Astrocyte (in vitro differentiated cells and primary cell): ENCODE measurements at regions not wholly inside any gene's neighbourhood (a gene's known extent, or its start where the extent isn't known, plus 50 kb on each side); places are given as distances from the start of the nearest gene placed in this dataset.

Source experiments
- DNase-seq: peaks from one replicate; pipeline ENCODE4 v3.0.0-alpha.2; 2010; ENCODE audit warnings: low read depth
- FAIRE-seq: peaks from 2 replicates; lab custom pipeline; 2011; peaks lifted over from hg19 to GRCh38; lab: Jason Lieb, UNC
- H2AFZ ChIP-seq: 2 replicates; pipeline ENCODE4 v1.6.0; 2012; ENCODE audit warnings: low read depth, low read length, inconsistent platforms
- H3K27ac ChIP-seq: 2 replicates; pipeline ENCODE4 v1.5.1; 2011; ENCODE audit warnings: low read depth, low read length, inconsistent platforms
- H3K27me3 ChIP-seq: 2 replicates; pipeline ENCODE4 v1.6.0; 2011; ENCODE audit warnings: low read length, inconsistent platforms; ENCODE audit not compliant: insufficient read depth
- H3K36me3 ChIP-seq: 2 replicates; pipeline ENCODE4 v1.5.1; 2011; ENCODE audit warnings: low read length, inconsistent platforms; ENCODE audit not compliant: insufficient read depth
- H3K4me1 ChIP-seq: 2 replicates; pipeline ENCODE4 v1.5.1; 2011; ENCODE audit warnings: low read length, inconsistent platforms; ENCODE audit not compliant: insufficient read depth
- H3K4me2 ChIP-seq: 2 replicates; pipeline ENCODE4 v1.6.0; 2012; ENCODE audit warnings: low read length, inconsistent platforms
- H3K4me3 ChIP-seq: 2 replicates; pipeline ENCODE4 v1.5.1; 2011; ENCODE audit warnings: low read depth, mild to moderate bottlenecking, low read length, inconsistent platforms; ENCODE audit not compliant: insufficient read depth
- H3K79me2 ChIP-seq: 2 replicates; pipeline ENCODE4 v1.6.0; 2012; ENCODE audit warnings: mild to moderate bottlenecking, low read length, inconsistent platforms; ENCODE audit not compliant: insufficient read depth
- H3K9ac ChIP-seq: 2 replicates; pipeline ENCODE4 v1.6.0; 2012; ENCODE audit warnings: mild to moderate bottlenecking, low read length, inconsistent platforms
- H3K9me3 ChIP-seq: 2 replicates; pipeline ENCODE4 v1.5.1; 2012; ENCODE audit warnings: low read depth, mild to moderate bottlenecking, low read length, inconsistent platforms; ENCODE audit not compliant: insufficient read depth
- H4K20me1 ChIP-seq: 2 replicates; pipeline ENCODE4 v1.6.0; 2012; ENCODE audit warnings: low read length, inconsistent platforms; ENCODE audit not compliant: insufficient read depth
- H3K27ac Mint-ChIP-seq: one replicate; pipeline ENCODE4 v1.8.0; 2021; ENCODE audit warnings: mild to moderate bottlenecking, mixed read lengths; ENCODE audit not compliant: unreplicated experiment
- H3K27me3 Mint-ChIP-seq: one replicate; pipeline ENCODE4 v1.8.0; 2021; ENCODE audit warnings: low read depth, mixed read lengths; ENCODE audit not compliant: unreplicated experiment
- H3K36me3 Mint-ChIP-seq: one replicate; pipeline ENCODE4 v1.8.0; 2021; ENCODE audit warnings: low read depth, mixed read lengths; ENCODE audit not compliant: unreplicated experiment
- H3K4me1 Mint-ChIP-seq: one replicate; pipeline ENCODE4 v1.8.0; 2021; ENCODE audit warnings: low read depth, mixed read lengths; ENCODE audit not compliant: unreplicated experiment
- H3K4me3 Mint-ChIP-seq: one replicate; pipeline ENCODE4 v1.8.0; 2021; ENCODE audit warnings: mild to moderate bottlenecking, moderate library complexity, mixed read lengths; ENCODE audit not compliant: unreplicated experiment
- H3K9me3 Mint-ChIP-seq: one replicate; pipeline ENCODE4 v1.8.0; 2021; ENCODE audit warnings: mild to moderate bottlenecking, mixed read lengths; ENCODE audit not compliant: unreplicated experiment
- CTCF ChIP-seq: IDR thresholded peaks from 2 replicates; pipeline ENCODE4 v1.5.1; 2011; ENCODE audit warnings: low read depth, mild to moderate bottlenecking, inconsistent platforms, low read length, moderate library complexity; ENCODE audit not compliant: insufficient read depth
- EZH2 ChIP-seq: IDR thresholded peaks from 2 replicates; pipeline ENCODE4 v1.6.1; 2012; ENCODE audit warnings: mild to moderate bottlenecking, low read length, inconsistent platforms; ENCODE audit not compliant: insufficient read depth

GRCh38 chr5:74294231-74294705 is 346.3 kb downstream of the ENC1 start:
- Histone ChIP-seq H3K27ac (no peak overlapping the region), H3K9me3 (no peaks in the 10 kb centered on the region), H3K4me3 (no peak overlapping the region), H3K4me1 (peaks cover 8% of the 10 kb centered on the region), H3K27me3 (no peaks in the 10 kb centered on the region), H3K79me2 (no peaks in the 10 kb centered on the region), H3K4me2 (no peak overlapping the region), H4K20me1 (no peaks in the 10 kb centered on the region), H2AFZ (no peak overlapping the region), H3K36me3 (no peaks in the 10 kb centered on the region), H3K9ac (no peak overlapping the region)
- FAIRE-seq (no peak), DNase-seq (peak; percentile 57)
- Mint-ChIP-seq H3K4me1 (peaks cover 14% of the 10 kb centered on the region), H3K4me3 (no peak overlapping the region), H3K27ac (no peak overlapping the region), H3K9me3 (no peaks in the 10 kb centered on the region), H3K27me3 (no peaks in the 10 kb centered on the region), H3K36me3 (no peaks in the 10 kb centered on the region)
- TF ChIP-seq EZH2 (no peak), CTCF (no peak)

GRCh38 chr5:74293182-74293581 is 347.3 kb downstream of the ENC1 start:
- Histone ChIP-seq H3K27ac (no peak overlapping the region), H3K36me3 (no peaks in the 10 kb centered on the region), H3K4me3 (no peak overlapping the region), H4K20me1 (no peaks in the 10 kb centered on the region), H3K9ac (no peak overlapping the region), H3K4me2 (no peak overlapping the region), H2AFZ (no peak overlapping the region), H3K4me1 (peaks cover 8% of the 10 kb centered on the region), H3K9me3 (no peaks in the 10 kb centered on the region), H3K27me3 (no peaks in the 10 kb centered on the region), H3K79me2 (no peaks in the 10 kb centered on the region)
- DNase-seq (no peak), FAIRE-seq (no peak)
- Mint-ChIP-seq H3K27me3 (no peaks in the 10 kb centered on the region), H3K4me3 (no peak overlapping the region), H3K4me1 (peaks cover 18% of the 10 kb centered on the region), H3K27ac (no peak overlapping the region), H3K9me3 (no peaks in the 10 kb centered on the region), H3K36me3 (no peaks in the 10 kb centered on the region)
- TF ChIP-seq CTCF (no peak), EZH2 (no peak)

GRCh38 chr5:74290634-74291241 is 349.8 kb downstream of the ENC1 start:
- no peaks in the 10 kb centered on the region for H3K79me2 ChIP-seq
- H3K9me3 Mint-ChIP-seq = peaks cover 2% of the 10 kb centered on the region
- no peaks in the 10 kb centered on the region for H3K27me3 Mint-ChIP-seq
- H3K9me3 ChIP-seq = no peaks in the 10 kb centered on the region
- no peaks in the 10 kb centered on the region for H3K36me3 Mint-ChIP-seq
- peak overlapping the region; percentile 50 for H3K27ac Mint-ChIP-seq
- H3K9ac ChIP-seq = no peak overlapping the region
- FAIRE-seq (peak; percentile 37), DNase-seq (no peak)
- peaks cover 18% of the 10 kb centered on the region for H3K4me1 Mint-ChIP-seq
- no peaks in the 10 kb centered on the region for H4K20me1 ChIP-seq
- TF ChIP-seq EZH2 (no peak), CTCF (no peak)
- H3K27ac ChIP-seq = no peak overlapping the region
- H3K4me2 ChIP-seq = no peak overlapping the region
- H2AFZ ChIP-seq = no peak overlapping the region
- no peak overlapping the region for H3K4me3 ChIP-seq
- no peaks in the 10 kb centered on the region for H3K27me3 ChIP-seq
- no peak overlapping the region for H3K4me3 Mint-ChIP-seq
- H3K36me3 ChIP-seq = no peaks in the 10 kb centered on the region
- H3K4me1 ChIP-seq = peaks cover 4% of the 10 kb centered on the region
